MM.1S (cell line): ENCODE measurements at regions not wholly inside any gene's neighbourhood (a gene's known extent, or its start where the extent isn't known, plus 50 kb on each side); places are given as distances from the start of the nearest gene placed in this dataset.

Experiments used
- DNase-seq: peaks from one replicate; pipeline ENCODE4 v3.0.0-alpha.2; 2015
- H2AFZ ChIP-seq: fragments of 300-600 bp; sonication (generic); 2 replicates; pipeline ENCODE4 v1.6.0; 2016; ENCODE audit warnings: antibody characterized with exemption, low read length
- H3F3A ChIP-seq: fragments of 300-600 bp; sonication (generic); 2 replicates; pipeline ENCODE4 v1.6.1; 2016; ENCODE audit warnings: mild to moderate bottlenecking, antibody characterized with exemption, low read length, moderate library complexity, mixed read lengths; ENCODE audit not compliant: insufficient read depth
- H3K27ac ChIP-seq: fragments of 300-600 bp; sonication (generic); 2 replicates; pipeline ENCODE4 v1.5.1; 2016; ENCODE audit warnings: mild to moderate bottlenecking, low read length
- H3K27me3 ChIP-seq: fragments of 300-600 bp; sonication (generic); replicated peaks from 2 replicates; pipeline ENCODE4 v1.6.0; 2016; ENCODE audit warnings: low read length; ENCODE audit not compliant: insufficient read depth
- H3K36me3 ChIP-seq: fragments of 300-600 bp; sonication (generic); replicated peaks from 2 replicates; pipeline ENCODE4 v1.6.1; 2016; ENCODE audit warnings: mild to moderate bottlenecking, low read length, mixed read lengths; ENCODE audit not compliant: insufficient read depth
- H3K4me1 ChIP-seq: fragments of 300-600 bp; sonication (generic); 2 replicates; pipeline ENCODE4 v1.6.1; 2016; ENCODE audit warnings: low read length, mixed read lengths
- H3K4me2 ChIP-seq: fragments of 300-600 bp; sonication (generic); 2 replicates; pipeline ENCODE4 v1.6.0; 2016; ENCODE audit warnings: low read depth, low read length
- H3K4me3 ChIP-seq: fragments of 300-600 bp; sonication (generic); 2 replicates; pipeline ENCODE4 v1.5.1; 2016; ENCODE audit warnings: low read length, mixed read lengths
- H3K79me2 ChIP-seq: fragments of 300-600 bp; sonication (generic); 2 replicates; pipeline ENCODE4 v1.6.1; 2016; ENCODE audit warnings: mixed run types, low read length, mixed read lengths
- H3K9ac ChIP-seq: fragments of 300-600 bp; sonication (generic); 2 replicates; pipeline ENCODE4 v1.6.1; 2016; ENCODE audit warnings: low read length, mixed read lengths
- H3K9me2 ChIP-seq: fragments of 300-600 bp; sonication (generic); replicated peaks from 2 replicates; pipeline ENCODE4 v1.6.1; 2016; ENCODE audit warnings: mild to moderate bottlenecking, low read length, mixed read lengths; ENCODE audit not compliant: insufficient read depth
- H3K9me3 ChIP-seq: fragments of 300-600 bp; sonication (generic); replicated peaks from 2 replicates; pipeline ENCODE4 v1.6.1; 2016; ENCODE audit warnings: mild to moderate bottlenecking, low read length, mixed read lengths; ENCODE audit not compliant: insufficient read depth
- H4K20me1 ChIP-seq: fragments of 300-600 bp; sonication (generic); 2 replicates; pipeline ENCODE4 v1.6.1; 2016; ENCODE audit warnings: mild to moderate bottlenecking, low read length, moderate library complexity, mixed read lengths; ENCODE audit not compliant: insufficient read depth
- CTCF ChIP-seq: fragments of 300-600 bp; sonication (generic); IDR thresholded peaks from 2 replicates; pipeline ENCODE4 v1.5.1; 2016; ENCODE audit warnings: antibody characterized with exemption, low read length, mixed read lengths
- EZH2 ChIP-seq: fragments of 300-600 bp; sonication (generic); optimal IDR thresholded peaks from 2 replicates; pipeline ENCODE3; 2017; ENCODE audit warnings: low read depth, mild to moderate bottlenecking, antibody characterized with exemption, low read length, mixed read lengths
- EZH2phosphoT487 ChIP-seq: fragments of 300-600 bp; sonication (generic); IDR thresholded peaks from 2 replicates; pipeline ENCODE4 v1.6.1; 2018; ENCODE audit warnings: antibody characterized with exemption, low read length

- H2AFZ ChIP-seq, result no peak overlapping the region
Measured at GRCh38 chr10:1950803-1951495, 213.6 kb upstream of the ADARB2 start.

GRCh38 chr10:1947464-1948003 lies 210.2 kb upstream of the ADARB2 start:
- no peak for TF ChIP-seq EZH2
- no peak for TF ChIP-seq EZH2phosphoT487
- TF ChIP-seq CTCF, result no peak
- Histone ChIP-seq H2AFZ (no peak overlapping the region), H3K9me2 (no peaks in the 10 kb centered on the region), H3K9ac (no peak overlapping the region), H3K4me2 (no peak overlapping the region), H3F3A (no peaks in the 10 kb centered on the region), H3K4me3 (no peak overlapping the region), H3K4me1 (no peaks in the 10 kb centered on the region), H3K27me3 (no peaks in the 10 kb centered on the region), H4K20me1 (no peaks in the 10 kb centered on the region), H3K9me3 (no peaks in the 10 kb centered on the region), H3K27ac (no peak overlapping the region), H3K79me2 (no peaks in the 10 kb centered on the region), H3K36me3 (no peaks in the 10 kb centered on the region)
- DNase-seq, result no peak

More at GRCh38 chr10:1950803-1951495, 213.6 kb upstream of the ADARB2 start:
- Histone ChIP-seq H3K4me2 (no peak overlapping the region), H3K4me3 (no peak overlapping the region), H3F3A (no peaks in the 10 kb centered on the region), H4K20me1 (no peaks in the 10 kb centered on the region), H3K9me3 (no peaks in the 10 kb centered on the region), H3K27ac (no peak overlapping the region), H3K79me2 (no peaks in the 10 kb centered on the region), H3K36me3 (no peaks in the 10 kb centered on the region), H3K4me1 (no peaks in the 10 kb centered on the region), H3K9me2 (no peaks in the 10 kb centered on the region), H3K27me3 (no peaks in the 10 kb centered on the region), H3K9ac (no peak overlapping the region)
- TF ChIP-seq EZH2, result no peak
- no peak for TF ChIP-seq CTCF
- TF ChIP-seq EZH2phosphoT487, result no peak
- DNase-seq, result no peak

- no peaks in the 10 kb centered on the region for H3K36me3 ChIP-seq
- 0 out of 2 replicates have a peak, but pooled peaks cover 7% of the 10 kb centered on the region for H3K27me3 ChIP-seq
- H2AFZ ChIP-seq, result no peak overlapping the region
- H3F3A ChIP-seq, result no peaks in the 10 kb centered on the region
- H3K79me2 ChIP-seq, result no peaks in the 10 kb centered on the region
- TF ChIP-seq CTCF, result no peak
- no peak for TF ChIP-seq EZH2
- no peak for TF ChIP-seq EZH2phosphoT487
- no peaks in the 10 kb centered on the region for H3K9me3 ChIP-seq
- no peaks in the 10 kb centered on the region for H3K4me1 ChIP-seq
- no peak overlapping the region for H3K4me3 ChIP-seq
- H3K9me2 ChIP-seq, result no peaks in the 10 kb centered on the region
- no peak overlapping the region for H3K4me2 ChIP-seq
- no peaks in the 10 kb centered on the region for H4K20me1 ChIP-seq
- no peak overlapping the region for H3K9ac ChIP-seq
- no peak overlapping the region for H3K27ac ChIP-seq
- DNase-seq, result no peak
Measured at GRCh38 chr10:1944487-1944886, 207.2 kb upstream of the ADARB2 start.
